ENCODE measurements at regions not wholly inside any gene's neighbourhood (a gene's known extent, or its start where the extent isn't known, plus 50 kb on each side); places are given as distances from the start of the nearest gene placed in this dataset.

DNA sequence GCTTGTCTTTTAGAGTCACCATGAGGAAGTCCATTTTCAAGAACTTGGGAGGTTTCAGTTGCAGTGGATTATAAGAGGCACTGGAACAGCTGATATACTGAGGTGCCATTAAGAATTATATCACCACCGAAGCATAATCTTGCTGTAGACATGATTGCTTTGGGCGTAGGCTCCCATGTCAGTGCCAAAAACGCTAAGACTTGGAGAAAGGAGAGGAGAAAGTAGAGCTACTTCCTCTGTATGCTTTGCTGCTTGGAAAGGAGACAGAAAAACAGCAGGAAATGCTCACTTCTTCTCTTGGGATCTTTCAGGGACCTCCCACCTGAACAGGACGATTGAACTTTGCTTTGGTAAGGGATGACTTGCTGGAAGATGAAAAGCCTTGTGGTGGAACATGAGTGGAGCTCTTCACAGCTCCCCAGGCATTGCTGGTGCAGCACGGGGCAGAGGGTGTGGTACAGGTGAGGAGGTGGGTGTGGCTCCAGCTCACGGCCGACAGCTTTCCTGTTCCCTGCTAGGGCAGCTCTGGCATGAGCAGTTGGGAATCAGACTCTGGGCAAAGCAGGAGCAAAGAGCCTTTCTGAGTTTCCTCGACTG, 190.4 kb upstream of the JAG1 start:
- DNase-seq, result peak; percentile 75

DNA sequence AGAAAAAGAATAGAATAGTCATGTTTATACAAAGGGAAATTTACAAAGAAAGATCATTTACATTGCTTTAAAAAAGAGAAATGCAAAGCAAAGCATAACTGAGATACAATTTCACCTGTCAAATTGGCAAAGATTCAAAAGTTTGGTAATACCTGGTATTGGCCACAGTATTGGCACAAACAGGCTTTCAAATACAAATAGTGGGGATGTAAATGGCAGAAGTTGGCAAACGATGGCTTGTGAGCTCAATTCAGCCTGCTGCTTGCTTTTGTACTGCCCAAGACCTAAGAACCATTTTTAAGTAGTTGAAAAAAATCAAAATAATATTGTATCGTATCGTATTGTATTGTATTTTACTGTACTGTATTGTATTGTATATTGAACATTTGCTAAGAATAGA, 194.5 kb upstream of the JAG1 start:
- no peak for DNase-seq

DNA sequence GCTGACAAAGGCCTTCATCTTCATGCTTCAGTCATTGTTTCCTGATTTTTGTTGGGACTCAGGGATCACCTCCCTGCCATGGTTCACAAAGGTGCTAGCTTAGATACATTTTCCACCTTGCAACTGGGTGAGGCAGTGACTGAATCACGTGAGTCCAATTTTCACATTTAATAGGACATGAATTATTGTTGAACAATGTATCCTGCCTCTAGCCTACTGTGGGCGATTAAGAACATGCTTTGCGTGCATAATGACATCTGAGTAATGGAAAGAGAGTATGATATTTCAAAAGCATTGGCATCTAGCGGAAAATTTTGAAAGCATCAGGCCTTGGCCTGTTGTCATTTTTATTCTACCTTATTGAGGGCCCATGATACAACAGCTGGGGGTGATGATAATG, 199.2 kb upstream of the JAG1 start:
- no peak for DNase-seq

DNA sequence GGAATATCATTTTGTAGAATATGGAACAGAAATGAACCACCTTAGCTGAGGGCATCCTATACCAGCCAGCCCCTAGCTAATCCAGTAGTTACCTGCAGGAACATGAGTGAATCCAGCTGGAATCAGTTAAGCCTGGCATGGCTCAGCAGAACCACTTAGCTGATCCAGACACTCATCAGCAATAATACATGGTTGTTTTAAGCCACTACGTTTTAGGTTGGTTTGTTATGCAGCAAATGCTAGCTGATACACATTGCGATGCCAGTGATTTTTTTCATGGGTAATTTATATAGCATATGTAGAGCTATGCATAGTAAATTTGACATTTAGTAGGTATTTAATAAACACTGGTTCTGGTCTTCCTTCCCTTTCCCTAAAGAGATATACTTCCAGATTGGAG, 201.9 kb upstream of the JAG1 start:
- DNase-seq, result no peak

DNA sequence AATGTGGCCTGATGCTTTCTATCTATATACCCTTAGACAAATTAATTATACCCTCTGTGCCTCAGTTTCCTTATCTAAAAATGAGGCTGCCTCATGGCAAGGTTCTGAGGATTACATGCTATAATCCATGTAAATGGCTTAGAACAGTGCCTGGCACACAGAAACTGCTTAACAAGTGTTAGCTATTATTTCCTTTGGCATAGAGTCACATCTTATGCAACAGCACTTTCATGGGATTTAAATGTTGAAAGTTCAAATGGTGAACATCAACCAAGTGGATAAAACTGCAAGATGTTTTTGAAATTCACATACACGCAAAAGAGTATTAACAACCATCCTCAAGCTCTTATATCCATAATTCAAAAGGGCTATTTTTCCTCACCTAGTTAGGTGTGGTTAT, 202.8 kb upstream of the JAG1 start:
- peak; percentile 77 for DNase-seq

DNA sequence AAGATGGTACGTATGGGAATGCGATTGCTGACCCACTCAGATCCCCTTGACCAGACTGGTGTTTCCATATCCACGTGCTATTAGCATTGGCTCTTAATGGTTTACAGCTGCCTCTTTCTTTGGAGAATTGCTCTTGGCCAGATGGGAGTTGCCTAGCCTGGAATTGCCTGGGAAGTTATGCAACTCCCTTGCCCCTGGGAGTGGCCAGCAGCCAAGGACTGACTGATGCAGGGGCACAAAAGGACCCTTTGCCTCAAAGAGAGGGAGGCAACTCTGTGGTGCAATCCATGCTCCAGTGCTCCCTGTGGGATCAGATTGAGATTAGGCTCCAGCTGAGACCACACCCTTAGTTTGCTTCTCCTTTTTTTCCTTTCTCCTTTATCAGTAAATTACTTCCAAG, 203.5 kb upstream of the JAG1 start:
- DNase-seq, result no peak

DNA sequence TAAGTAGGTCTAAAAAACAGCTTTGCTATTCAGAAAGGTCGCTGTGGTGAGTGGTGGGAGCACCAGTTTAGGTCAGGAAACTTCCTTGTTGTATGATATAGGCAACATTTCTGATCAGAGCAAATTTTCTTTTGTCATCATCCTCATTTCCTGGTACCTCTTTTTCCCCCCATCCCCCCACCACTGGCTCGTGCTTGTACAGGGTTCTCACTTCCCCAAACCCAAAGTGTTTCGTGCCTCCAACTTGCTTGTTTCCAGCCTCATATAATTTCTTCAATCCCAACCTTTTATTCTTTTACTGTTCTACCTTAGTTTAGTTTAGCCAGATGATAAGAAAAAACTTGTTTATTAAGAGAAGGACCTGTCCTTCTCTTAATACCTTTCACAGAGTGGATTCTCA, 209.4 kb upstream of the JAG1 start:
- no peak for DNase-seq

DNA sequence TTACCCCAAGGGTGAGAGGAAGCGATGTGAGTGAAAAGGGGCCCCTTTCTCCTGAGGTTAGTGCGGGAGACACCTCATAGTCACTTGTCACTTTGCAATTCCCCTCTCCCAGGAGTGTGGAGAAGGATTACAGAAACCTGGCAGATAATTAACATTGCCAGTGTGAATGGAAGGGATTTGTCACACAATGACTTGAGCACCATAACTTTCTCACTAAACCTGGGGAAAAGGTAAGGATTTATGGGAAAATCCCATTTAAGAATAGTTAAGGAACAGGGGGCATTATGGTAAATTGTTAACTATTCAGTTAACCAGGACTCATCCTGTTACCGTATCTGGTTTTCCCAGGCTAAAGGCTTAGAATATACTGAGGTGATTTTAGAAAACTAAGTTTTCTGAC, 219.5 kb upstream of the JAG1 start:
- no peak for DNase-seq

DNA sequence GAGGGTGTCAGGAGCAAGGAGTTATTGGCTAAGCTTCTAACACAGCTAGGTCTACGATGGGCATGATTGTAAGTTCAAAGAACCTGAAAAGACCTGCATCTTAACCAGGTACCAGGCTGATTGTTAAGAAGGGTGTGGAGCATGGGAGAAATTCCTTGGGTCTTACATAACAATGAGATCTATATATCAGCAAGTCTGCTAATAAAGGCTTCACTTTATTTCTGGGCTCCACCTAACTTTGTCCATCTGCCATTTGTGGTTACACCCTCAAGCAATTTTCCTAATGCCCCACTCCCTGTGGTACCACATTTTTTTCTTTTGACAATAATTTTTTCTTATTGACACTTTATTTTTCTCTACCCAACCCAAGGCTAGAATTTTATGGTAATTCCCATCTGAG, 223.5 kb upstream of the JAG1 start:
- DNase-seq, result no peak

DNA sequence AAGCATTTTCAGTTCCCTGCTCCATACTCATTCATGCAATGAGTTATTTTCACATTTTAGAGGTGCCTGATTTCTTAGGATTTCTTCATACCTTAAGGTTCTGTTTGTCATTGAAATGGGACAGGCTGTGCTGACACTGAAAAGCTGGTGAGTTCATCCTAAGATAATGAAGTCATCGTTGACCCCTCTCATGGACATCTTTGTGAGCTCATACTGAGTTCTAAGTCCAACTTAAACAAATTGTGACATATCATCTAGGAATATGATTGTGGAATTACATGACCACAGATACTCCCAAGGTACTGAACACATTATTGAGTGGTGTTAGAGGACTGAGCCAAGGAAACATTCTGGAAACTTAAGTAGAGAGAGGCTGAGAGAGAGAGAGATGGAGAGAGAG, 224.8 kb upstream of the JAG1 start:
- no peak for DNase-seq

DNA sequence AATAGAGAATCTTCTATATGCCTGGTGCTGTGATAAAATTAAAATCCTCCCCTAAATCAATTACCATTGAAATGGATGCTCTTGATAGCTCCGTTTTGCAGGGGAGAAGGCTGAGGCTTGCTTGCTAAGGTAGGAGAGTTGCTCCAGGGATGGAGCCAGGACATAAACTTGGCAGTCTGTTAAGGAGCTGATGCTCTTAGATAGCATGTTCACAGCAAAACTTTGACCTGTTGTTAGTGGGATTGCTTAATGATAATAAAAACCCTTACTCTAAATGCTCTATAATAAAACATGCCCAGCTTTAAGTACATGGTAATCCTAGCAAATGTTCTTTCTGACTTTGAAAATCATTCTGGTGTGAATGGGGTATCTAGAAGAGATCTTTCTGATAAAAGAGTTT, 228.4 kb upstream of the JAG1 start:
- DNase-seq, result no peak

DNA sequence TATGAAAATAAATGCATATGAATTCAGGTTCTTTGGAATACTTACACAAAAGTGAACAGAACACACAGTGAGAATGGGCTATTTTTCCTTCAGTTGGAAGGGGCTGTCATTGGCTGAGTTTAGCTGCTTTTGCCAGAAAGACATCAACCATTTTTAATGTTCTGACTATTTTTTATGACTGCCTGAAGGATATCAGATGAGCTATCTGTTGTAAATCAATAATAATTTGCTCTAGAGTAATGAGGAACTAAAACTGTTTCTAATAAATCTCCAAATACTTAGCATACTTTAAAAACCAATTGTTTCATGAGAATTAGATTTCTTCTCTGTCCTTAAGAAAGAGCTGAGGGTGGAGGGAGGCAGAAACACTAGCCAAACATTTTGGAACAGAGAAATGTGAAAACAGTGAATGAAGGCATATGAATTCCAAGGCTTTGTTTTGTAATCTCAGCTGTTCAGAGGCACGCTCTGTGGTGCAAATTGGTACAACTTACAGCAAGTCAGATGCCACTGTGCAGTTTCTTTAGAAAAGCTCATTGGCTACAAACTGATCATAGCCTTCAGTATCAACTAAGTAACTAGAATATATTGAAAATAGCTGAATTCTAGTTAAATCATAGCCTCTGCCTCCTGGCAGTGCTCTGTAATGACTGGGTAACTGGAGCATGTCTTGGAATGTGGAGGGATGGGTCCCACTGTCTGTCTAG, 228.9 kb upstream of the JAG1 start:
- DNase-seq, result peak; percentile 81

DNA sequence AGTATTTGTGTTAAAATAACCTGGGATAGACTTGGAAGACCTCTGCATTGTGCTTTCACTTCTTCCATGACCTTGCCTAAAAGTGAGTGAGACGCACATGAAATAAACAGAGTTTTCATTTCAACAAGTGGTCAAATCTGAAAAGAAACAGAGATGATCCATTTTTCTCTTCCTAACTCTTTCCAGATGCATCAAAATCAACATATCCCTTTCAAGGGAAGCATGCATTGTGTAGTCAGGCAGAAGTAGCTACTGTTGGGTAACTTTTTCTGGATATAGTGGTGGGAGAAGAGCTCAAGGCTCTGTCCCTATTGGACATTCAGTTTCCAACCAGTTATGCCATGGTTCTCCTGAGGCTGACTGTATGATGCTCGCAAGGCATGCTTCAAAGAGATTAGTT, 233.0 kb upstream of the JAG1 start:
- DNase-seq, result no peak

DNA sequence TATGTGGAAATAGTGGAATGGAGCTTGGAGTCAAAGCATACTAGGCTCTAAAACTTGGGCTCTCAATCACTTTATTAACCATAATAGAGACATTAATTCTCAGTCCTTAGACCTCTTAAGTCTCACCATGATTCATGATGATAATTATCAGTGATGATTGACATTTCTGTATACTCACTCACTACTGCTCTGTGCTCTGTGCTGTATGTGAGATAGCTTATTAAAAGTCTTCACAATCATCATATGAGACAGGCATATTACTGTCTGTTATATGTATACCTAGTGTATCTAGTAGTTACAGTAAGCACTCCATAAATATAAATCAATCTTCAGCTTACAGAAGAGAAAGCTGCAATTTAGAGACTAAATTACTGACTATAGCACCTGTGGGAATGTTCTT, 236.0 kb upstream of the JAG1 start:
- no peak for DNase-seq

DNA sequence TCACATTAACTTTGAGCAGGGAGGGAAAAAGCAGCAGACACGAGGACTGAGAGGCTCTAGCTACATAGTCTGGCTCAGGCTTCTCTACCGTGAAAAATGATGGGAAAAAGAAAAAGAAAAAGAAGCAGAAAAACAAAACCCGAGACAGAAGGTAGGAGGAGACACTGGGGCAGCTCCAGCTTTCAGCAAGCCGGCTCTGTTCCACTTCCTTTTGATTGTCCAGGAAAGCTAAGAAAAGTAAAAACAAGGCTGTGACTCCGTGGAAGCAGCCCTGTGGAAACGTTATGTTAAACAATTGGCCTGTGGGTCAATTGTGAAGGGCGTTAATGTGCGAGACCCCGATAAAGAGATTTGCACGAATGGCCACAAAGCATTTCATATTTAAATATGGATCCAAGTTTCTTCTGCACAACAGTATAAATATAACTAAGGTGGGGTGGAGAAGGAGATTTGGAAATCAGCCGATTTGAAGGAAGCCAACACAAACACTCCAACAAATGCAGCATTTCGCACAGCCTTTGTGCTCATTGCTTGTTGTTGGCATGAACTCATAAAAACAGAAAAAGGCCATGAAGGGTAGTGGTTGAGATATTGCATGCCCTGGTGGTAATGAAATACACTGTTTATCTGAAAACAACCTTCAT, 236.9 kb upstream of the JAG1 start:
- DNase-seq, result no peak

DNA sequence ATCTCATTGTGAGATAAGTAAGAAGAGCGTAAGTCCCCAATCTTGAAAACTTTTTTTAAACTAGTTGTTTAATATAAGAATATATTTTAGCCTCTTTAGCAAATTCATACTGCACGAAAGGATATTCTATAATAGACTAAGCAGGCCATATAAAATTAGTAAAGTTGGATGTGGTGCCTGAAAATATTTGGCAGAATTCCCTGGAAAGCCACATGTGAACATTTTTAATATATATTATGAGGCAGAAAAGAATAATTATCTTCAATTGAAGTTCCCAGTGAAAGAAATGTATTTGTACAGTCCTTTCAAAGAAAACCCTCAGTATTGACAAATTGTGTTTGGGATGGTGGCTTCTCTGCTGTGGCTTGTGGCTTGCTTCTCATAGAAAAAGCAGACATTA, 237.5 kb upstream of the JAG1 start:
- no peak for DNase-seq

DNA sequence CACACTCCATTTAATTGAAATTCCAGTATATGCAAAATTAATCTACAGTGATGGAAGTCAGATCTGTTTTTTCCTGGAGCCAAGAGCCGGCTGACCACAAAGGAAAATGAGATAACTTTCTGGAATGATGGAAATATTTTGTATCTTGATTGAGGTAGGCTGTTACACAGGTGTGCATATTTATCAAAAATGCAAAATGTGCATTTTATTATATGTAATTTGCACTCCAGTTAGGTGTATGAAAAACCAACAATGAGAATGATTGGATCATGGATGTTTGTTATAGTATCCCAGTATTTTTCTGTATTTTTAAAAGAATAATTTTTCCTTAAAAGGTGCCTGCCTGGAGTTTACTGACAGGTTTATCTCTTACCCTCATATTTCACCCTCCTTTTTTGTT, 242.0 kb upstream of the JAG1 start:
- DNase-seq, result no peak

DNA sequence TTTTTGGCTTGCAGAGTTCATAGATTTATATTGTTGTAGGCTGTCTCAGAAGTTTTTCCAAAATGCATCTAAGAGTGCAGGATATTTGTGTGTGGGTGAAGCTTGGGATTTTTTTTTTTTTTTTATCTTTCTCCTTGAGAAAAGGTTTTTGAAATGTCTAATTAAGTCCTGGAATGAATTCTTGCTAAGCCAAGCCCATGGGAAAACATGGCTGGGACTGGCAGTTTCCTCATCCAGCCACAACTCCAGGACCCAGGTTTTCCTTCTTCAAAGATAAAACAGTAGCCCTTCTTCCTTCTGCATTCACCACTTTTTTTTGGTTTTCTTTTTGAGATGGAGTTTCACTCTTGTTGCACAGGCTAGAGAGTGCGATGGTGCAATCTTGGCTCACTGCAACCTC, 242.5 kb upstream of the JAG1 start:
- no peak for DNase-seq

DNA sequence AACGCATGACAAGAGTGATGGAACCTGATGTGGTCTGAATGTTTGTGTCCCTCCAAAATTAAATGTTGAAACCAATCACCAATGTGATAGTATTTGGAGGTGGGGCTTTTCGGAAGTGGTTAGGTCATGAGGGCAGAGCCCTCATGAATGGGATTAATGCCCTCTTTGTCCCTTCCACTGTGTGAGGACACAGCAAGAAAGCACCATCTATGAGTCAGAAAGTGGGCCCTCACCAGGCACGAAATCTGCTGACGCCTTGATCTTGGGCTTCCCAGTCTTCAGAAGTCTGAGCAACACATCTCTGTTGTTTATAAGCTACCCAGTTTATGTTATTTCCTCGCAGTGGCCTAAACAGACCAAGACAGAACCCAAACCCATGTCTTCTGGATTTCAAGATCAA, 244.0 kb upstream of the JAG1 start:
- DNase-seq, result no peak

DNA sequence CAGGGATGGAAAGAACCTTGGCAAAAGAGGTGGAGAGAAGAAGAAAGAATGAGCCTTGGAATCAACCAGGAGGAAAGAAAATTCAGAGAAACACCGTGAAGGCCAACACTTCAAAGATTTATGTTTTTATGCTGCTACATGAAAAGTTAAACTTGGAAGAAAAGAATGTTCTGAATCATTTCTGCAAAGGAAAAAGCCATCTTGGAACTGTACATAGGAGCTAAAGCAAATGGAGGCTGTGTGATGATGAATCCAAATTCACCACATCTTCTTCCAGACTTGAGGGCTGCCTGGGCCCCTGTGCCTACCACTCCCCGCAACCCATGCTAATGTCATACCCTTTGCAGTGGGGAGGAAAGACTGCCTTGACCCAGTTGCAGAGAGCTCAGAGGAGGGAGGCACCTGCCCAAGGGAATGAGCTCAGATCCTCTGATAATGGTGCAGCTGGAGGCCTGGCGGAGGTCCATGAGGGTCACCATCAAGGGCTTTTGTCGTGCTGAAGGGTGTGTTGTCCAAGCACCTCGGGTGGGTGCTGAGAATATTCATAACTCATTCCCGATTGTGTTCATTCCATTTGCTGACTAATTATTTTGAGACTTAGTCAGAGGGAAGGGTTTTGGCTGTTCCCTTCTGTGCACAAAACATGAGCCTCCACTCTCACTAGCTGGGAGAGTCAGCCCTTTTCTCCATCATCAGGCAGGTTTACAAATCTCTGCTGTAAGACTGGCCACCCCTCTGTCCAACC, 245.8 kb upstream of the JAG1 start:
- no peak for DNase-seq

DNA sequence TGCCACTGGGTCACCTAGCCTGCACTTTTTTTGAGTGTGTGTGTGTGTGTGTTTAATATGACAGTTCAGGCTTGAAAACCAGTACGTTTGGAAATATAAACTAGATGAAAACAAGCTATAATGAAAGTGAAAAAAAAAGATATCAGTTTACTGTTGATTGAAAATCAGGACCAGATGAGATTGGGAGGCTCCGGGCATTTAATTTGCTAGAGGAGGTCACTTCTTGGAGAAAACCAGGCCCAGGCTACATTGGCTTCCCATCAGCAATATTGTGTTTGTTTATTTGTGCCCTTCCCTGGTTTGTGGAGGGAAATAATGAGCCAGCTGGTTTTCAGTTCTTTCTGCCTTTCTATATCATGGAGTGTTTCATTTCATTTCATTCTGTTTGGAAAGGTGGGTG, 246.6 kb upstream of the JAG1 start:
- no peak for DNase-seq

DNA sequence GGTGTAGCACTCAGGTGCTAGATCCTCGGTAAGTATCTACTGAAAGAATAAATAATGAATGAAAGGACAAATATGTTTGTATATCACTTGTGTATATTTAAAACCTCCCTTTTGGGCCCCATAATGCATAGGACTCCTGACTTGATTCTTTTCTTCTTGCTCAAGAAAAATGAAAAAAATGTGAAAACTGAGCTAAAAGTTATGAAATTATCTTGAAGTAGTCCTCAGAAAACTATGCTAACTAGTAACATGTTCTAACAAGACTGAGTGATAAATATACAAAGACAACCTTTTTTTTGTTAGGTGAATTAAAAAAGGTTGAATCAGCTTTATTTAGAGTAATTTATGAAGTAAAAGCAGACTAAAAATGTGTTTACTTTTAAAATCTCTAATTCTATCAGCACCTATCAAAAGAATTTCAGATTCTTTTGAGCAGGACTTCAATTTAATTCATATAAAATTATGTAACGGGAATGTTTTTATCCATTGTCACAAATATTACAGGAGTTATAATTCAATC, 247.8 kb upstream of the JAG1 start:
- no peak for DNase-seq

DNA sequence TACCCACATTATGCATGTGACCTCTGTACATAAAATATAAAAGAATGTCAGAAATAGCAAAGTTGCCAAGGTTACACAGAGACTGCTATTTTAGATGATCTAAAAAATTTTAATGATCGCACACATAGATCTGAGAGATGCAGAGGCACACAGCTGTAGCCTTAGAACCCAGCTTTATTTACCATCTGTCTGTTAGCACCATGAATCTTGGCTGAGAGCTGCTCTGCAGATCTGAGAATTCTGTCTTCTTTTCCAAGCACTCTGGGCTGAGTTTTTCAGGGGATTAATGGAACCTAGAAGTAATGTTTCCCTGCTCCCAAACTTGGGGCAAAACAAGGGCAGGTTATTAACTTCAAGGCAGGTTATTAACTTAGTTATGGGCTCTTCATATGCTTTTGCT, 248.7 kb upstream of the JAG1 start:
- DNase-seq, result peak; percentile 45
